NCI-H1436 treated with DMSO at 0.1 percent for 48 hours (cell line): ENCODE measurements at regions not wholly inside any gene's neighbourhood (a gene's known extent, or its start where the extent isn't known, plus 50 kb on each side); places are given as distances from the start of the nearest gene placed in this dataset.
"Not testable (repeated sequence)": the region's sequence is repeated elsewhere in the genome, so short reads cannot be mapped to it uniquely, and the experiment has no call there.

Source experiments
- DNase-seq: peaks from one replicate; lab custom pipeline; 2025; lab: John Stamatoyannopoulos, UW

- DNase-seq: no peak
Observed at GRCh38 chr16:72657164-72657563, 390.8 kb downstream of the ZFHX3 start.

DNA sequence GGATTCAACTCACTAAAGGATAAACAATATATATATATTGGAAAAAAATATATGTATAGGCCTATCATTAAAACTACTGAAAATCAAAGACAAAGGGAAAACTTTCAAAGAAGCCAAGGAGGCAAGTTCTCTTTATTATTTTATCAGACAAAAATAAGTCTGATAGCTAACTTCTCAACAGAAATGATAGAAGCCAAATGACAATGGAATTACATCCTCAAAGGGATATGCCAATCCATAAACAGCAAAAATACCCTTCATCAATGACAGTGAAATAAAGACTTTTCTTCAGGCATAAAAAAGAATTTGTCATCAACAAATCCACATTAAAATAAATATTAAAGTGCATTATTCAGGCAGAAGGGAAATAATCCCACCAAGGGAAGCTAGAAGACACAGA, 393.4 kb downstream of the ZFHX3 start:
- no peak for DNase-seq

DNA sequence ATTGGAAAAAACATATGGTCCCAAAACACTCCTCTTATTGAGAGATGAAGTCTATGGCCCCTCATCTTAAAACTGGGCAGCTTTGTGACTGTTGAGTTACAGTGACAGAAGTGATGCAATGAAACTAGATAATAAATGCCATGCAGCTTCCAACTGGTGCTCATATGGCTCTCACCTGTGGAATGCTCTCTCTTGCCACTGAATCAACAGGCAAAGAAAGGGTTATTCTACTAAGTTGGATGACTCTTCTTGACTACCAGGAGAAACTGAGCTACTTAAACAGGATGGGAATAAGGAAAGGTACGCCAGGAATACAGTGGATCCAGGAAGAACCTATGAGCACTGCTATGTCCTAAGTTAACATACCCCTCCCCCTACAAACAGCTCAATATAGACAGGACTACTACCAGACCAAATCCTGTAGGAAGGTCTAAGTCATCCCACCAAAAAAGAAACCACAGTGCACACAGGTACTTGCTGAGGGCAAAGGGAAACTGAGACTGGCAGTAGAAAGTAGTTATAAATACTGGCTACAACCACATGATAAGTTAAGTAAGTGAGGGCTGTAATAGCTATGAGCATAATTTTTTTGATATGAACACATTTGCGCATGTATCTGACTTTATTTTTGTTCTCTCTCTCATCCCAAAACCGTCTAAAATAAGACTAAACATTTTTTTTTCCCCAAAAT, 398.5 kb downstream of the ZFHX3 start:
- DNase-seq: no peak

GRCh38 chr16:72646615-72647014, 401.3 kb downstream of the ZFHX3 start:
- DNase-seq: no peak

DNA sequence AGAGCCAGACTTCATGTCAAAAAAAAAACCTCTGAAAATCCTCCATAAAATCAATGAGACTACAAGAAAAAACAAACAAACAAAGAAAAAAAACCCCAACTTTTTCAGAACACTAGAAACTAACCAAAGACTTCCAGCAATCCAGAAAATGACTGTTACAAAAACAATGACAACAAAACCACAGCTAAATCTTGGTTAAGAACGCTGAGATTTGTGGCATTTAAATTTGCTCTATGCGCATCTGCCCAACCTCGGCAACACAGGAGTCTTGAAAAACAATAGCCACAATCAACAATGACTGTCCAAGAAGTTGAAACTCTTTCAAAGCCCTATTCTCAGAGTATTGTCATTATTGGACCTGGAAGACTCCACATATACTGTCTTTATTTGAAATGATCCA, 402.4 kb downstream of the ZFHX3 start:
- no peak for DNase-seq

DNA sequence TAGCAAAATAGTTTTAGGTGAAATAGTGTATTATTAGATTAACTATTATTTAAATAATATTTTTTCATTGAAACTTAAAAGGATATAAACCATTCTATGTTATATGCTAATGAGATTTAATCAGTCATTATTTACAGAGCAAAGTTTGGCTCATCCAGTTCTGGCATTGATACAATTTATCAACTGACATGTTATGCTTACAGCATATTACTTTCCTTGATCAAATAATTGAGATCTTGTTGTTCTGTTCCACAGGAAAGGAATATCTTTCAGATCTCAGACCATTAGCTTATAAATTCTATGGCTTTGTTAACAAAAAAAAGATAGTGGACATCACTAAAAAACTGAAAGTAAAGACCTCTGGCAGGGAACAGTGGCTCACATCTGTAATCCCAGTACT, 403.0 kb downstream of the ZFHX3 start:
- no peak for DNase-seq

DNA sequence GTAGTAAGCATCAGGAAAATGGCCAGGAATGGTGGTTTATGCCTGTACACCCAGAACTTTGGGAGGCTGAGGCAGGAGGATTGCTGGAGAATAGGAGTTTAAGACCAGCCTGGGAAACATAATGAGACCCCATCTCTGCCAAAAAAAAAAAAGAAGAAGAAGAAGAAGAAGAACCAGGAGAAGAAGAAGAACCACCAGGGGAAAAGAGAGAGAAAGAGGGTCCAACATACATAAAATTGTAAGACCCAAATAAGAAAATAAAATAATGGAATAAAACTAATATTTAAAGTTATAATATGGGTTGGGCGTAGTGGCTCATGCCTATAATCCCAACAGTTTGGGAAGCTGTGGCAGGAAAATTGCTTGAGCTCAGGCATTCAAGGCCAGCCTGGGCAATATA, 408.4 kb downstream of the ZFHX3 start:
- DNase-seq: no peak

- no peak for DNase-seq
Observed at GRCh38 chr16:72637306-72637705, 410.6 kb downstream of the ZFHX3 start.

GRCh38 chr16:72635694-72636093, 412.2 kb downstream of the ZFHX3 start:
- DNase-seq: no peak

- no peak for DNase-seq
Observed at GRCh38 chr16:72635104-72635503, 412.8 kb downstream of the ZFHX3 start.

GRCh38 chr16:72627182-72627896, 420.6 kb downstream of the ZFHX3 start:
- DNase-seq: not testable (repeated sequence)

- DNase-seq: no peak
Observed at GRCh38 chr16:72626623-72627022, 421.3 kb downstream of the ZFHX3 start.

DNA sequence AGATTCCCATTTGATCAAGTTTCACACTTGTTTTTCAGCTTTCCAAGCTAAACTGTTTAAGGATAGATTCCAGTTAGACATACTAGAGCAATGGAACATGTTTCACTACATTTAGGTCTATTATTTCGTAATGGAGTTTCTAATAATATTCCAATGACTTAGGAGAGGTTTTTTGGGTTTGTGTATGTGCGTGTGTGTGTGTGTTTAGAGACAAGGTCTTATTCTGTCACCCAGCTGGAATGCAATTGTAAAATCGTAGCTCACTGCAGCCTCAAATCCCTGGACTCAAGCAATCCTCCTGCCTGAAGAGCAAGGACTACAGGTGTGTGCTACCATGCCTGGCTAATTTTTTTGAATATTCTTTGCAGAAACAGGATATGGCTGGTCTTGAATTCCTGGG, 426.3 kb downstream of the ZFHX3 start:
- no peak for DNase-seq

DNA sequence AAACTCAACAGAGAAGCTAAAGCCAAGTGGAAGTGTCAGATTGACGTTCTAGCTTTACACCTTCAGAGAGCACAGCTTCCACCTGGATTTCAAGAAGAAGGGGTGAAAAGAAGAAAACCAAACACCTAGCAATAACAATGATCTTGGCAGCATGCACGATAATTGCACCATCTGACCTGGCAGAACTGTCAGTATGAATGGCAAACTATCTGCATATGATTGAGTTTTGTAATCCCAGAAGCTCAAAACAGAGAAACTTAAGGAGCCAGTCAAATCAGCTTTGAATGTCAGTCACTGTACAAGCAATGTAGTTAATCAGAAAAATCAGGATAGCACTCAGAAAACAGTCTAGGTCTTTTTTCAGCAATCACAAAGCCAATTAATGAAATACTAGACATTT, 427.1 kb downstream of the ZFHX3 start:
- no peak for DNase-seq

DNA sequence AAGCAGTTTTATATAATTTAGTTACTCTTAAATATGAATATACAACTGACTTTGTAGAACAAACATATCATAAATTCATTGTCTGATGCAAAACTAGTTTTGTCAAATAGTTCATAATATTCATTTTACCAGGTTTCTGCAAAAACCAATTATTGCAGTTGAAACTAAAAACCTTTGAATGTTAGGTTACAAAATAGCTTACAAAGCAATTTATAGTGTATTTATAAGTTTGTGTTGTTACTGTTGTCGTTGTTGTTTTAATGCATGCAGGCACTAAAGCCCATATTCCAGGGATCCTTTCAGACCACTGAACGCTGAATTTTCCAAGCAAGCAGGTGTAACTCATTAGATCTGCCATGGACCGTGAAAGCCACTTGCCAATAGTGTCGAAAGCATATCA, 427.6 kb downstream of the ZFHX3 start:
- DNase-seq: no peak

GRCh38 chr16:72615856-72616255, 432.1 kb downstream of the ZFHX3 start:
- no peak for DNase-seq

DNA sequence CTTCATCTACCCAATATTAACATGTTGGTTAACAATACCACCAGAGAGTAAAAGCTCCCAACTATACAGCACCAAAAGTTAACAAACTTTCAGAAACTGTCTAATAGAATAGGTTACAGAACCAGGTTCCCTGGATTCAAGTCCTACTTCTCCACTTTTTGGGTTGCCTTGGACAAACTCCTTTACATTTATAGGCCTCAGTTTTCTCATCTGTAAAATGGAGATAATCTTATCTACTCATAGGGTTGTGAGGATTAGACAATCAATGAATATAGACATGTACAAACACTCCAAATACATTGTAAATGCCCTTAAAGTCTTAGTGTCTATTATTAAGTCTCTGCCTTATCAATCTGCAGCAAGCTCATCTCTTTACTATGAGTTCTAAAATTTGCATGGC, 435.2 kb downstream of the ZFHX3 start:
- no peak for DNase-seq

GRCh38 chr16:72612256-72612655, 435.7 kb downstream of the ZFHX3 start:
- DNase-seq: no peak

- no peak for DNase-seq
Observed at GRCh38 chr16:72609933-72610332, 438.0 kb upstream of the PMFBP1 start.

DNA sequence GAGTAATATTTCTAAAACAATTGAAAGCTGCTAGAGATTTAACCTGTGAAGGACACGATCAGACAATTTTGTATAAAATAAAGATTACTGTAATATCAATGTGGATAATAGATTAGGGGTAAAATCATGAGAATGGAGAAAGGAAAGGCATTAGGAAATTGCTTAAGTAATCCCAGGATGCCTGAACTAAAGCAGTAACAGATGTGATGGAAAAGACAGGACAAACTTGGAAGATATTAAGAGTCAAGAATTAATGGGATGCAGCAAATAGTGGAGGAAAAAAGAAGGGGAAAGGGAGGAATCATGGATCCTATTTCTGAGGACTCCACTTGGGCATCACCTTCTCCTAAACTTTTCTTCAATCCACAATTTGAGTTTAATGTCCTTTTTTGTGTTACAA, 437.1 kb upstream of the PMFBP1 start:
- DNase-seq: no peak

DNA sequence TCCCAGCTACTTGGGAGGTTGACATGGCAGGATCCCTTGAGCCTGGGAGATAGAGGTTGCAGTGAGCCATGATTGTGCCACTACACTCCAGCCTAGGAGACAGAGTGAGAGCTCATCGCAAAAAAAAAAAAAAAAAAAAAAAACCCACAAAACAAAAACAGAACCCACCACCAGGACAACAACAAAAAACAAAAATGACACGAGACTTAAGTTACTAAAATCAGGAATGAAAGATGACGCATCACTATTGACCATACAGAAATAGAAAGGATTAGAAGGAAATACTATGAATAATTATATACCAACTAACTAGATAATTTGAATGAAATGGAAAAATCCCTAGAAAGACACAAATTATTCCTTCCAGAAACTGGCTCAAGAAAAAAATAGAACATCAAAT, 432.4 kb upstream of the PMFBP1 start:
- DNase-seq: no peak

GRCh38 chr16:72602499-72602898, 430.5 kb upstream of the PMFBP1 start:
- DNase-seq: no peak

- no peak for DNase-seq
Observed at GRCh38 chr16:72598696-72599095, 426.7 kb upstream of the PMFBP1 start.

DNA sequence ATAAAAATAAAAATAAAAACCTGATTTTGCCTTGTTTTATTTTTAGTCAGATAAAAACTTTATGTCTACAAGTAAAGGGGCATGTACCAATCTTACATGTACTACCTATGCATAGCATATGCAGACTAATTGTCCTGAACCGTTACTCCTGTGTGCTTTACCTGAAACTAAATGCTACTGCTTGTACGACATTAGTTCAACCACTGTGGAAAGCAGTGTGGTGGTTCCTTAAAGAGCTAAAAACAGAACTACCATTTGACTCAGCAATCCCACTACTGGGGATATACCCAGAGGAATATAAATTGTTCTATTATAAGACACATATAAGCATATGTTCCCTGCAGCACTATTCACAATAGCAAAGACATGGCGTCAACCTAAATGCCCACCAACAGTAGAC, 426.0 kb upstream of the PMFBP1 start:
- no peak for DNase-seq
